ENCODE measurements at regions not wholly inside any gene's neighbourhood (a gene's known extent, or its start where the extent isn't known, plus 50 kb on each side); places are given as distances from the start of the nearest gene placed in this dataset.
"Not testable (repeated sequence)": the region's sequence is repeated elsewhere in the genome, so short reads cannot be mapped to it uniquely, and the experiment has no call there.

- TF ChIP-seq, protein P1, sequence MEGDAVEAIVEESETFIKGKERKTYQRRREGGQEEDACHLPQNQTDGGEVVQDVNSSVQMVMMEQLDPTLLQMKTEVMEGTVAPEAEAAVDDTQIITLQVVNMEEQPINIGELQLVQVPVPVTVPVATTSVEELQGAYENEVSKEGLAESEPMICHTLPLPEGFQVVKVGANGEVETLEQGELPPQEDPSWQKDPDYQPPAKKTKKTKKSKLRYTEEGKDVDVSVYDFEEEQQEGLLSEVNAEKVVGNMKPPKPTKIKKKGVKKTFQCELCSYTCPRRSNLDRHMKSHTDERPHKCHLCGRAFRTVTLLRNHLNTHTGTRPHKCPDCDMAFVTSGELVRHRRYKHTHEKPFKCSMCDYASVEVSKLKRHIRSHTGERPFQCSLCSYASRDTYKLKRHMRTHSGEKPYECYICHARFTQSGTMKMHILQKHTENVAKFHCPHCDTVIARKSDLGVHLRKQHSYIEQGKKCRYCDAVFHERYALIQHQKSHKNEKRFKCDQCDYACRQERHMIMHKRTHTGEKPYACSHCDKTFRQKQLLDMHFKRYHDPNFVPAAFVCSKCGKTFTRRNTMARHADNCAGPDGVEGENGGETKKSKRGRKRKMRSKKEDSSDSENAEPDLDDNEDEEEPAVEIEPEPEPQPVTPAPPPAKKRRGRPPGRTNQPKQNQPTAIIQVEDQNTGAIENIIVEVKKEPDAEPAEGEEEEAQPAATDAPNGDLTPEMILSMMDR (conservative IDR thresholded peaks at IDR 0.05 in 1 of 2, IDR thresholded peaks at IDR 0.05 in 1 of 2; ENCODE audit: extremely low read depth in 1 of 2, insufficient read depth in 1 of 2, low read depth in 1 of 2, low read length in 2 of 2), result not testable (repeated sequence)
- not testable (repeated sequence) for TF ChIP-seq EZH2 (IDR thresholded peaks at IDR 0.05; ENCODE audit: borderline replicate concordance, low read length)
Measured at GRCh38 chr11:82027335-82027734, 706.3 kb downstream of the FAM181B start.

Data from mammary epithelial cell (primary cell).